GM12878 (cell line): ENCODE measurements at regions not wholly inside any gene's neighbourhood (a gene's known extent, or its start where the extent isn't known, plus 50 kb on each side); places are given as distances from the start of the nearest gene placed in this dataset.

ENCODE experiments used
- ATAC-seq: fragments of 200-7000 bp; cut with Tn5 transposase; 3 replicates; pipeline ENCODE4 v1.9.1; 2020; ENCODE audit warnings: mild to moderate bottlenecking, moderate library complexity
- BruUV-seq: library from RNA; stranded (reverse); fragments of 400-500 nt; replicated peaks from 2 replicates; lab custom pipeline; 2021; lab: Mats Ljungman, UMichigan
- CTCF ChIA-PET: fragments of 300-600 bp; sonication (Branson Sonifier 250); formaldehyde crosslinking; extraction: SDS; loops from one replicate; lab custom pipeline; 2021; ENCODE audit warnings: inconsistent platforms; lab: Yijun Ruan, JAX
- POLR2A ChIA-PET: fragments of 350-600 bp; formaldehyde crosslinking; extraction: SDS; loops from one replicate; lab custom pipeline; 2021; ENCODE audit warnings: inconsistent platforms; lab: Charles Lee
- RAD21 ChIA-PET: fragments of 300-600 bp; sonication (Branson Sonifier 250); formaldehyde crosslinking; loops from one replicate; lab custom pipeline; 2023; ENCODE audit warnings: antibody characterized with exemption; ENCODE audit not compliant: unreplicated experiment; lab: Charles Lee
- SMC1A ChIA-PET: fragments of 300-600 bp; sonication (Branson Sonifier 250); formaldehyde crosslinking; loops from one replicate; lab custom pipeline; 2023; ENCODE audit not compliant: unreplicated experiment, uncharacterized antibody; lab: Charles Lee
- DNase-seq: peaks from one replicate; pipeline ENCODE4 v3.0.0-alpha.2; 2011; ENCODE audit warnings: low read depth, low spot score
- FAIRE-seq: peaks from 3 replicates; lab custom pipeline; 2011; peaks lifted over from hg19 to GRCh38; lab: Jason Lieb, UNC
- H2AFZ ChIP-seq: 2 replicates; pipeline ENCODE4 v1.6.0; 2011; ENCODE audit warnings: low read depth, low read length, control low read depth; ENCODE audit not compliant: control insufficient read depth
- H3K27ac ChIP-seq: 2 replicates; pipeline ENCODE4 v1.5.1; 2011; ENCODE audit warnings: control low read depth; ENCODE audit not compliant: control insufficient read depth, insufficient read depth
- H3K27me3 ChIP-seq, 2 experiments: replicated peaks in 1 of 2; 2 replicates each; pipeline versions ENCODE4 v1.6.0 to v1.6.1; 2011; ENCODE audit warnings: low read length in 1 of 2; ENCODE audit not compliant: control insufficient read depth in 2 of 2, insufficient read depth in 2 of 2
- H3K36me3 ChIP-seq, 2 experiments: 2 replicates each; pipeline ENCODE4 v1.5.1; 2011; ENCODE audit warnings: low read length in 1 of 2; ENCODE audit not compliant: control insufficient read depth in 2 of 2, insufficient read depth in 2 of 2
- H3K4me1 ChIP-seq: 2 replicates; pipeline ENCODE4 v1.6.1; 2011; ENCODE audit warnings: mild to moderate bottlenecking, low read length, moderate library complexity, mixed read lengths; ENCODE audit not compliant: control insufficient read depth, insufficient read depth
- H3K4me2 ChIP-seq: 2 replicates; pipeline ENCODE4 v1.6.0; 2011; ENCODE audit warnings: control low read depth; ENCODE audit not compliant: control insufficient read depth, insufficient read depth
- H3K4me3 ChIP-seq: fragments of 200-600 bp; sonication (generic); 2 replicates; pipeline ENCODE4 v1.5.1; 2016
- H3K79me2 ChIP-seq: 2 replicates; pipeline ENCODE4 v1.6.0; 2011; ENCODE audit warnings: low read length; ENCODE audit not compliant: control insufficient read depth, insufficient read depth
- H3K9ac ChIP-seq: 2 replicates; pipeline ENCODE4 v1.8.0; 2011; ENCODE audit warnings: low read length, control low read depth, mixed read lengths; ENCODE audit not compliant: control insufficient read depth, insufficient read depth
- H3K9me3 ChIP-seq: replicated peaks from 3 replicates; pipeline ENCODE4 v1.5.1; 2011; ENCODE audit warnings: mild to moderate bottlenecking, low read length; ENCODE audit not compliant: control insufficient read depth, insufficient read depth
- H4K20me1 ChIP-seq: 2 replicates; pipeline ENCODE4 v1.6.0; 2011; ENCODE audit not compliant: control insufficient read depth, insufficient read depth
- CBX5 ChIP-seq: sonication (generic); IDR thresholded peaks from 2 replicates; pipeline ENCODE4 v1.6.1; 2016; ENCODE audit warnings: low read depth, moderate library complexity, mild to moderate bottlenecking, inconsistent platforms
- FOS ChIP-seq: IDR thresholded peaks from 3 replicates; pipeline ENCODE4 v1.6.1; 2011; ENCODE audit warnings: borderline replicate concordance; ENCODE audit not compliant: insufficient read length; ENCODE audit errors: extremely low read depth
- HDAC2 ChIP-seq: fragments of 200-600 bp; sonication (generic); IDR thresholded peaks from 2 replicates; pipeline ENCODE4 v1.6.1; 2017
- IKZF2 ChIP-seq, 2 experiments: fragments of 450-650 bp; IDR thresholded peaks; 2 replicates each; pipeline ENCODE4 v1.6.1; 2017; ENCODE audit warnings: mild to moderate bottlenecking in 2 of 2, moderate library complexity in 2 of 2
- MLLT1 ChIP-seq: fragments of 450-650 bp; IDR thresholded peaks from 2 replicates; pipeline ENCODE4 v1.6.1; 2016; ENCODE audit warnings: mild to moderate bottlenecking
- MTA3 ChIP-seq: IDR thresholded peaks from 2 replicates; pipeline ENCODE4 v1.6.1; 2012; ENCODE audit warnings: low read length, inconsistent platforms, borderline replicate concordance
- MYC ChIP-seq: IDR thresholded peaks from 2 replicates; pipeline ENCODE4 v1.6.1; 2011; ENCODE audit warnings: mild to moderate bottlenecking, low read length, moderate library complexity, inconsistent platforms; ENCODE audit not compliant: insufficient read depth, insufficient replicate concordance, insufficient read length, severe bottlenecking
- NFXL1 ChIP-seq: fragments of 450-650 bp; IDR thresholded peaks from 2 replicates; pipeline ENCODE4 v1.6.1; 2017; ENCODE audit warnings: antibody characterized with exemption, mild to moderate bottlenecking, borderline replicate concordance
- RB1 ChIP-seq: fragments of 450-650 bp; formaldehyde crosslinking; IDR thresholded peaks from 2 replicates; pipeline ENCODE4 v1.6.1; 2017; ENCODE audit warnings: mild to moderate bottlenecking, borderline replicate concordance
- SREBF2 ChIP-seq: IDR thresholded peaks from 2 replicates; pipeline ENCODE4 v1.6.1; 2012; ENCODE audit warnings: mild to moderate bottlenecking, low read length
- SUZ12 ChIP-seq: fragments of 200-600 bp; sonication (generic); IDR thresholded peaks from one replicate; pipeline ENCODE4 v1.6.1; 2018; ENCODE audit warnings: antibody characterized with exemption, mild to moderate bottlenecking; ENCODE audit not compliant: unreplicated experiment
- TAF1 ChIP-seq: IDR thresholded peaks from 2 replicates; pipeline ENCODE4 v1.6.1; 2011; ENCODE audit warnings: mild to moderate bottlenecking, low read depth, low read length, borderline replicate concordance
- TBL1XR1 ChIP-seq: IDR thresholded peaks from 2 replicates; pipeline ENCODE4 v1.6.1; 2012; ENCODE audit warnings: low read depth, low read length, improper control_type of control experiment
- USF1 ChIP-seq: IDR thresholded peaks from 2 replicates; pipeline ENCODE4 v1.6.1; 2011; ENCODE audit warnings: borderline replicate concordance, low read depth, mild to moderate bottlenecking, moderate library complexity, mixed read lengths, low read length; ENCODE audit not compliant: insufficient read depth; ENCODE audit errors: extremely low read length
- ZNF687 ChIP-seq: fragments of 450-650 bp; IDR thresholded peaks from 2 replicates; pipeline ENCODE4 v1.6.1; 2017; ENCODE audit warnings: mild to moderate bottlenecking, moderate library complexity
- ZZZ3 ChIP-seq: IDR thresholded peaks from 2 replicates; pipeline ENCODE4 v1.6.1; 2011; ENCODE audit warnings: low read depth; ENCODE audit not compliant: control insufficient read depth, insufficient read length
- WGBS: methylation state at CpG from one replicate; pipeline ENCODE4 v1.1.6; 2016; ENCODE audit warnings: low lambda C conversion rate; ENCODE audit not compliant: insufficient replicate concordance, insufficient coverage; ENCODE audit errors: missing lambda C conversion rate; 5-methylcytosine and 5-hydroxymethylcytosine counted together
- in situ Hi-C: fragments of 300-500 bp; cut with MboI; formaldehyde crosslinking; loops from 9 replicates; pipeline ENCODE4 v1.14.3; 2018; ENCODE audit warnings: mixed read lengths
- intact Hi-C: fragments of 100-400 bp; cut with micrococcal nuclease; formaldehyde crosslinking; loops from one replicate; pipeline ENCODE4 v1.14.2; 2022; ENCODE audit not compliant: unreplicated experiment

GRCh38 chr14:84482256-84483071 is 1047.5 kb upstream of the FLRT2 start (continued):
- TF ChIP-seq ZNF687 (no peak), FOS (no peak), MYC (no peak)
- TF ChIP-seq, all 136 proteins: peak for 0

GRCh38 chr14:84483072-84483420 is 1046.9 kb upstream of the FLRT2 start:
- ChIA-PET SMC1A (interaction anchor here (0.9 kb wide), 1 partner anchor 15 kb away, joined by 3 read pairs; no protein-coding TSS in a partner anchor), POLR2A (no interaction called here), CTCF (interaction anchor here (0.6 kb wide), 1 partner anchor 108 kb away, joined by 3 read pairs; no protein-coding TSS in a partner anchor), RAD21 (no interaction called here)
- intact Hi-C loops (no loop called here), in situ Hi-C loops (no loop called here)
- Histone ChIP-seq H3K27me3 (no peaks in the 10 kb centered on the region), H3K27ac (no peak overlapping the region), H4K20me1 (no peaks in the 10 kb centered on the region), H3K4me3 (no peak overlapping the region), H3K9me3 (no peaks in the 10 kb centered on the region), H3K4me1 (no peaks in the 10 kb centered on the region), H3K79me2 (no peaks in the 10 kb centered on the region), H3K36me3 (no peaks in the 10 kb centered on the region), H2AFZ (no peak overlapping the region), H3K9ac (no peak overlapping the region), H3K4me2 (no peak overlapping the region)
- BruUV-seq = no TSS peak
- no peak for ATAC-seq
- no peak for DNase-seq
- FAIRE-seq = no peak
- WGBS = 24% methylated on average over 6 of the region's 6 CpGs
- TF ChIP-seq TAF1 (no peak), SREBF2 (no peak), ZZZ3 (no peak), CBX5 (no peak), HDAC2 (no peak), TBL1XR1 (no peak), RB1 (no peak), USF1 (no peak), NFXL1 (no peak), IKZF2 (IDR thresholded peaks at IDR 0.05) (no peak), SUZ12 (no peak), MTA3 (no peak), MLLT1 (no peak)
